NCI-H524 (cell line): ENCODE measurements at regions not wholly inside any gene's neighbourhood (a gene's known extent, or its start where the extent isn't known, plus 50 kb on each side); places are given as distances from the start of the nearest gene placed in this dataset.

Experiments used
- DNase-seq, 2 experiments: peaks; one replicate each; lab custom pipeline; 2025; lab: John Stamatoyannopoulos, UW

DNA sequence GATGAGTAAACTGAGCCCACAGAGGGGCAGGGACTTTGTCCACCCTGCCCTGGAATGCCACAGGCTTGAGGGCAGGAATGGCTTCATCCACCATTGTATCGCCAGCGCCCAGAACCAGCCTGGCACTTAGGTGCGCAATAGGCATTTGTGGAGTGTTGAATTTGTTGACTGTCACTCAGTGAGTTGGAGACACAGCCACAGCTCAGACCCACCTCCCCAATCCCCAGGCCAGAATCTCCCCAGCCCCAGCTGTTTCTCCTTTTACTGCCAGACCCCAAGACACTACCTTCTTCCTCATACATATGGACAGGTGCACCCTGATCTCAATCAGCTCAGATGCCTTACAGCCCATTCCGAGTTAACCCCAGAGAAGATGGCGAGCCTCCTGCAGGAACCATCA, 674.5 kb downstream of the MATN1 start:
- no peak for DNase-seq

DNA sequence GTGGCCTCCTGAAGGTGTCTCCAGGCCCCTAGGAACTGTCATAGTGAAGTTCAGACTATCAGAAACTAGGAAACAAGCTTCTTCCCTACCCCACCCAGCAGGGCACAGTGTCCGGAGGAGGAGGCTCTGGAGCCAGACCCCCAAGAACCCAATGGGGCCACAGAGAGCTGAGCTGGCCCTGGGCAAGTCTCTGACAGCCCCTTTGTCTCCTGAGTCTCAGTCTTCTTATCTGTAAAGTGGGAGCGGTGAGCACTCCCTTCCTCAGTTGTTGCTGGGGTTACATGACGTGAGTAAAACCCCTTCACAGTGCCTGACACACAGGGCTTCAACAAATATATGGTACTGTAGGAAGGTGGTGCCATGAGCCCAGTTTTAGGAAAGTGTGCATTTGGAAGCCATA, 675.8 kb downstream of the MATN1 start:
- no peak for DNase-seq

DNA sequence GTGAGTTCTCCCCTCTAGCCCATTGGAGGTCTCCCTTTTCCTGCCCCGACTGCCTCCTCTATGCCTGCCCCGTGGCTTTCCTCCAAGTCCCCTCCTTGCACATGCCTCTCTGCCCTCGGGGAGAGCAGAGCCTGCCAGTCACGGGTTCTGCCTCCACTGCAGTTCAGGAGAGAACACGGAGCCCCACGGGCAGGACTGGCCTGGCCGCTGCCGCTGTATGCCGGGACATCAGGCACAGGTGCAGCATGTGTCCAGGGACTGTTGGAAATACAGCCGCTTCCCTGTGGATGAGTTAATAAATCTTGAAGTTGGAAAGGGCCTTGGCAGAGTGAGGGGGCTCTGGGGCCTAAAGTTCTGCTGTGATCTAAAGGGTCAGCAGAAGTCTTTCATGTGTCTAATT, 676.6 kb downstream of the MATN1 start:
- DNase-seq = no peak

DNA sequence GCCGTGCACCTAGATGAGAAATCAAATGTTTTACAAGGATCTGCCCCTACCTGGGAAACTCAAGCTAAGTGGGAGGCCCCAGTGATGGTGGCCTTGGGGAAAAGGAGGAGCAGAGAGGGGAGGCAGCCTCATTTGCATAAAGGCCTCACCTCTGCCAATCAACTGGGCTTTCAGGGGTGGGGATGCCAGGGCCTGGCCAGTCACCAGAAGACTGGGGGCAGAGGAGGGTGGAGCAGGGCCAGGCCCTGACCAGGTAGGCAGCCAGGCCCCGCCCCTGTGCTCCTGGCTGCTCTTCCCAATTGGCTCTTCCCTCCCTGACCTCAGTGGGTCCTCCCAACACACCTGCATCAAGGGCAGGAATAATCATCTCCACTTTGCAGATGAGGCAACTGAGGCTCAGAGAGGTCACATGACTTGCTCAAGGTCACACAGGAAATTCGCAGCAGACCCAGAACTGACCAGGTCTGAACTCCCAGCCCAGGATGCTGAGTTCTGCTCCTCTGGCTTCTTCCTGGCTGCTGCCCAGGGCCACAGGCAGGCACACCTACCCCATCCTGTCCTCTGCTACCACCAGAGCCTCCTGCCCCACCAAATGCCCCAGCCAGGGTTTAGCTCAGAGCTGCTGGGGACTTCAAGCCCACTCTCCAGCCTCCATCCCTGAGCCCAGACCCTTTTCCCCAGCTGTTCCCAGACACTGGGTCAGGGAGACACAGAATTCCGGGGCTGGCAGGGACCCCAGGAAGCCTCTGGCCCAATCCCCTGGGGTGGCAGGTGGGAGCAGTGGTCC, 677.9 kb downstream of the MATN1 start:
- DNase-seq = no peak

DNA sequence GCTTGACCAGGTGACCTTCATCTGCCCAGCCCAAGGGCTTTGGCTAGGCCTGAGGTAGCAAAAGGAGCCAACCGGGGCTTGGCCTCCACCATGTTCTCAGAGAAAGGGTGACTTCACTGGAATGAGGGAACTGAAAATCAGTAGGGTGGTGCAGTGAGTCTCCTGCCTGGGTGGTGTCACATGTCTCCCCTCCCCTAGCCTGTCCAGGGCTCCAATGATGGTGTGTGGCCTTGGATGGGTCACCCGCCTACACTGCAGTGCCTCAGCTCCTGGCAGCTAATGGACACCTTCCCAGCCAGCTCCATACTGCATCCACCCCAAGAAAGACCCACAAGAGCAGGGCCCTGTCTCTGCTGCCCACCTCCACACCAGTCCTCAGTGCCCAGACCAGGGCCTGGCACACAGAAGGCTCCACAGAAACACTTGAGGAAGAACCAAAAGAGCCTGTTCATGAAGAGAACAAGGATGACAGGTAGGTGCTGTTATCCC, 678.7 kb downstream of the MATN1 start:
- DNase-seq = no peak

DNA sequence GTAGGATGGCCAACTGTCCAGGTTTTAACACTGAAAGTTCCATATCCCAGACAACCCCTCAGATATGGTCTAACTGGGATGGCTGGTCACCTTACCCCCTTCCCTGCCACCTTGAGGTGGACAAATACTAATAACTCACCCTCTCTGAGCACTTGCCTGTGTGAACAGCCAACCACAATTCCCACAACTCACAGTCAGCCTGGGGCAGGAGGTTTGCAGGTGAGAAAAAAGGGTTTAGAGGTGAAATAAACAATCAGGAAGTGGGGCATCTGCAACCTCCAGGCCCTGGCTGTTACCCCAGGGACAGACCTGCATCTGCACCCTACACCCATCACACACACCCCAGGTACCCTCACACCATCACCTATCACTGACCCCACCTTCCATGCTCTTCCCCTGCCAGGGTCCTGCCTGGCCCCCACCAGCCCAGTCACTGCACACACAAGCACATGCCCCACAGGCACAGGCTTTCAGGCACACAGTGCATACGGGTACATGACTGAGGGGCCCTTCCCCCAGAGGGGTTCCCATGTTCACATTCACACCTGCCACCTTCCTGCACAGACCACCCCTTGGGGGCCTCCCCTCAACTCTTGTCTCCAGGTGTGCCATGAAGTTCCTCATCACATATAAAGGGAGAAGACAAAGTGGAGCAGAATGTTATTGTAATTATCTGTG, 679.5 kb downstream of the MATN1 start:
- no peak for DNase-seq

DNA sequence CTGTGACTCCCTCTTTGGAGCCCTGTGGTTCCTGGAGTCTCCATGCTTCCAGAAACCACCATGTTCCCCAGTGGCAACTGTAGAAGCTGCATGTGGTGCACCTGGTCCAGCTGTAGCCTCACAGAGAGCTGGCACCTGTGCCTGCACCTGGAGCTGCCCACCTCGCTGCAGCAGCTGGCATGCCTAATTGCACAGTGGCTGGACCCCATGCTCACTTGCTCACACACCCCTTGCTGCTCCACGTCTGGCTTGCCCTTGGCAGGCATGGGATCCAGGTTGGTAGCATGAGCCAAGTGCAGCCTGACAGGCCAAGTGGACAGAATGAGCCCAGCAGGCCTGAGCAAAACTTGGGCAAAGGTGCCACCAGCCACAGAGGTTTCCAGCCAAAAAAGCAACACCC, 680.1 kb downstream of the MATN1 start:
- no peak for DNase-seq

DNA sequence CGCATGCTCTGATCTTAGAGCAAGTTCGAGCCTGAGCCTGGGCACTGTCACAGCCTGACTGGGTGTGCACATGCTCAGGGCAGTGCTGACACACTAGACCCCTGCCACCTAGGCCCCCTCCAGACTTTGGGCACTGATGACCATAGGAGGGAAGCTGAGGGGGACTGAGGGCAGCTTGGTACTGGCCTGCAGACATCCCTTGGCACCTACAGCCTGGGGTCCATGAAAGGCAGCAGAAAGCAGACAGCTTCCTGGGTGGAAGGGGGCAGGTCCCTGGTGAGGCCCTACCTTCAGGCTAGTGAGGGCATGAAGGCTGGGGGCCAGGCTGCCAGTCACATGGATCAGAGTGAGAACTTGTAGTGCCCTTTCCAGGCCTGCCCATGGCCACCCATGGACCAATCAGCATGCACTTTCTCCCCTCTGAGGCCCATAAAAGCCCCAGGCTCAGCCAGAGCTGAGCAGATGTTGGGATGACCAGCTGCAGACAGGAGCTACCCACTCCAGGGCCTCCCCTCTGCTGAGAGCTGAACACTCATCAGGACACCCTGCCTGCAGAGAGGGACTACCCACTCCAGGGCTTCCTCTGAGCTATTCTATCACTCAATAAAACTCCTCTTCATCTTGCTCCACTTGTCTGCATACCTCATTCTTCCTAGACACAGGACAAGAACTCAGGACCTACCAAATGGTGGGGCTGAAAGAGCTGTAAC, 680.8 kb downstream of the MATN1 start:
- DNase-seq = no peak

DNA sequence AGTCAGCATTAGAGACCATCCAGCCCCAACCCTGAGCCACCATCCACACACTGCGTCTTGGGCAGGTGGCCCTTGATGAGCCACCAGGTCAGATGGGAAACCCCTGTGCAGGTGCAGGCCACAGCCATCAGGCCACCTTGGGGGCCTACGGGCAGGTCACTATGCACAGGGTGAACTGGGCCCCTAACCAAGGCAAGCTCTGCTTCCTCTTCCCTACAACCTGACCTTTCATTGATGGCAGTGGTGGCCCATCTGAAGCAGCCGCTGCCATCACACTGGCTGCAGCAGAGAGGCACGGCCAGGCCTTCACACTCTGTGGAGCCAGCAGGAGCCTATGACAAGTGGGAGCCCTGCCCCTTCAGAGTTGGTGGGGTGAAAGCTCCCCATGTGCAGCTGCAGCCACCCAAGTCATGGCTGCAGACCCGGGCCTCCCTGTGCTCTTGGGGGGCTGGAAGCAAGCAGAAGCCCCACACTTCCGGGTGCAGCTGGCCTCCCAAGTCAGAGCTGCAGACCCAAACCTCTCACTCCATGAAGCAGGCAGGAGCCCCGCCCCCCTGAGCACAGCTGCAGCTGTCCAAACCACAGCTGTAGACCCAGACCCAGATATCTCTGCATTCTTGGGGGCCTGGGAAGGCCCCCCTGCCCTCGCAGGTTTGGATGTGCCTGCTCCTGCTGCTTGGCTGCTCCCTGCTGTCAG, 681.5 kb downstream of the MATN1 start:
- DNase-seq = no peak

DNA sequence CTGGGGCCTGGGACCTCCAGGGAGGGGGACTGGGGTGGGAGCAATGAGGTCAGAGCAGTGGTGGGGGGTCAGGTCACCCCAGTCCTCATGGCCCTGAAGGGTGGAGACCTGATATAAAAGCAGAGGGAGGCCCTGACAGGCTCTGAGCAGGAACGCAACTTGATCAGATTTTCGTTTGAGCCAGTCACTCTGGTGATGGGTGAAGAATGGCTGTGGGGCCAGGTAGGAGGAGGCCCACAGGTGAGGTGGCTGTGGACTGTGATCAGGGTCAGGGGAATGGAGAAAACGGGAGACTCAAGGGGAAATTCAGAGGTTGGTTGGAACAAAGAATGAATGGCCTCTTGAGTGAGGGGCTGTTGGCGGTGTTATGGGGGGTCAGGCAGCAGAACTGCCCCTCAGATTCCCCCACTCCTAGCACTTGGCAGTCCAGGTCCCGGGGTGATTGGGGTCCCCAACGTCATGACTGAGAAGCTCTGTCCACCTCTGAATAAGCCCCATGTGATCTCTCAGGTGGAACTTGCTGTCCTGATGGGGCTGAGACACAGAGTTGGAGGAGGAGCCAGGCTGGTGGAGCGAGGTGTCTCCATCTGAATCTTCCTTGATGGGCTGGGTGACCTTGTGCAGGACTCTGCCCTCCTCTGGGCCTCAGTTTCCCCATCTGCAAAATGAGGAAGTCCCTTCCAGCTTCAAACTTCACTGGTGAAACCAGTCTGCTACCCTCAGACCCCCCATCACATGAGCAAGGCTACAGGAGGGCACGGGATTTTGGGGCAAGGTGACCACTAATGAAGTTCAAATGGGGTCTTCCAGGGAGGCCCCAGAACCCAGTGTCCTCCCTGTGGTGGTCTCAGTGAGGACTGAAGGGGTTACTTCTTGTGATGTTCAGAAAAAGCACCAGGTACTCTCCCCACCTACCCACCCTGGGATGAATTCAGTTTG, 683.0 kb downstream of the MATN1 start:
- no peak for DNase-seq

DNA sequence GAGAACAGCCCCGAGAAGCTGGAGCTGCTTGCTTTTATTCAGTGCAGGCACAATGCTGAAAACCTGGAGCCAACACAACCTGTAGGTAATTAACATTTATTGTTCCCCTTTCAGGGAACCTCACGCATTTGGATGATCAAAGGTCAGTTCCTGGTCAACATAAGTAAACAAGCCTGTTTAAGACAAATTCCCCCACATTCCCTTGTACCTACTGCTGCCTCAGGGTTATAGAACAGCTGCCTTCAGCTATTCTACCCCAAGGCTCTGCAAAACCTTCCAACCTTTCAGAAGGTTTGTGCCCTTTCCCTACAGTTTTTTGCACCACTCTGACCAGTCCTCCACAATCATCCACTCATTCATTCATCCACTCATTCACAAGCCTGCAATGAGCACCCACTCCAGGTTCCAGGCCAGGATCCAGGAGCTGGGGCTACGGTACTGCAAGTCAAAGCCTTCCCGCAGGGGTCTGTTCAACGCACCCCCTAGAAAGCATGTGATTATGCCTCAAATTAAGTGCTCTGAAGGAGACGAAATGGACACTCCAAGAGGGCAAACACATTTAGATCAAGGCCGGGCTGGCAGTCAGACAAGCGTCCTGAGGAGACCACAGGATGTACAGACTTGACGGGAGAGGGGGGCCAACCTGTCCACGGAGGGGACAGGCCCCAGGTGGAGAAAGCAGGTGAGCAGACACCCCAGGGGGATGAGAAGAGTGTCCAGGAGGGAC, 683.9 kb downstream of the MATN1 start:
- no peak for DNase-seq

DNA sequence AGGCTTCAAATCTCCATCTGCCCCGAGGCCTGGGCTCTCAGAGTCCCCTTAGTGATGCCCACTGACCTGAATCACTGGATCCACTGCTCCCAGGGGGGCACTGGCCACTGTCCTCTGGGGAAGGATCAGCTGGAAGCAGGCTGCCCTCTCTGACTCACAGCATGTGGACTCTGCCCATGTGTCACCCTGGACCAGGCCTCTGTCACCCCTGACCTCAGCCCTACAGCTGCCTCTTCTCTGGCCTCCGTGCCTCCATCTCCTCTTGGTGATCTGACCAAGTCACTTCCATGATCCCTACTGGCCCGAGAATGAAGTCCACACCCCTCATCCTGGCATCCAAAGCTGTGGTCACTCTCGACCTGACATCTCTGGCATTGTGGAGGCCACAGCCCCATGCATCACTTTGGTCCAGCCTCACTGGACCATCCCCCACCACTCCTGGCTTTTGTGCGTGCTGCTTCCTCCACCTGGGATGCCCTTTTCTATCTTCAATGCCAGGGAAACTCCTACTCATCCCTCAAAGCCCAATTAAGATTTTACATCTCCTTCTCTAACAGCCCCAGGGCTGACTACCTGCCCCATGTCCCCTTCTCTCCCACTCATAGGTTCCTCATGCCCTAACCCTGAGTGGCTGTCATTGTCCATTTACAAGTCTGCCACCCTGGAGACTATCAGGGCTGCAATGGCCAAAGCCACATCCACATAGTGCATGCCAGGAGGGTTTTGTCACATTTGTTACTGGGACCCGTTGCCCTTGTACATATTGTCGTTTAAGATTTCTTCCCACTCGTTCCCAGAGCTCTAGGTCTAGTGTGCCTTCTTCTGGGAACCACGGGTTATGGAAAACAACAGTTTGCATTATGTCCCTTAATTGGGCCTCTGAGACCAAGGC, 685.0 kb downstream of the MATN1 start:
- DNase-seq = no peak

DNA sequence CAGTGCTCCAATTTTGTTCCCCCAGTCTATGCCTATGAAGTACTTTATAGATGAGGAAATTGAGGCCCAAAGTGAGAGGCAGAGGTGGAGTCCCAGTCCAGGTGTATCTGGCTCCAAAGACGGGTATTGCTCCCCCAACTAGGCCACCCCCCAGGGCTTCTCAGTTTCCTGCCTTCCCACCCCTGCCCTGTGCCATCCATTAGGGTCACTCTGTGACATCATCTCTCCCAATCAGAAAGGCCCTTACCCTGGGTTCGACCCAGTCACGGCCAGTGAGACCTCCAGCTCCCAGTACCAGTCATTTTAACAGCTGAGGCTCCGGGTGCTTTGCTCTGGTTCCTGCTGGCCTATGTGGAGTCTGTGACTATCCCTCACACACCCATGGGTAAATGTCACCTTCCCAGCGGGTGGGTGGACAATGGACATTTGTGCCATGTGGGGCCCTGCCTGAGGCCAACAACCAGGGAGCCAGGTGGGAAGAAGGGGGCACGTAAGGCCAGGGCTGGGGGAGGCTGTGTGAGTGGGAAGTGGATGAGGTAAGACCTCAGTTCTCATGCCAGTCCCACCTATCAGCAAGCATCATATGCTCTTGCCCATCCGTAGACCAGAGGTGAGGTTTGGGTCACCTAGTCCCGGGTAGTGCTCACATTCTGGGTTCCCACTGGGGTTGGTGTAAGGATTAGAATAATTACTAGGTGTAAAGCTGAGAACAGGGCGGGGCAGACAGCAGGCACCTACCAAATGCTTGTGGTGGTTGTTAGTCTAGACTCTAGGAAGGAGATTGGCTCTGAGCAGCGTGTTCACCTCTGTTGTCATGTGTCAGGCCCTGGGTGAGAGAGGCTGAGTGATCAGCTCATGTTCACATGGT, 685.9 kb downstream of the MATN1 start:
- no peak for DNase-seq

DNA sequence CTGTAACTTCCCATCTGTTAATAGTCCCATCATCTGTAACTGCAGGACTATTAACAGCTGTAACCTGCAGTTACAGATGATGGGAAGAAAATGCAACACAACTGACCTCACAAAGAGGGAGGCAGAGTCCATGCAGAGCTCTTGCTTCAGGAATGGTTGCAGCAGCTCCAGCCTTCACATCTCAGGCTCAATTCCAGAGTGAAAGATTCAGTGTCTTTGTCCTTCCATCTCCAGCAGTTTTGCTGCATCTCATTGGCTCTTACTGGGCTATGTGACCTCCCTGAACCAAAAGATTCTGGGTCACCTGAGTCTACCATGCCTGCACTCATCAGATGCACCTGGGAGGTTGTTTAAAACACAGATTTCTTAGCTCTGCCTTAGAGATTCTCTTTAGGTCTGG, 686.7 kb downstream of the MATN1 start:
- DNase-seq = peak; percentile 5 to 51

DNA sequence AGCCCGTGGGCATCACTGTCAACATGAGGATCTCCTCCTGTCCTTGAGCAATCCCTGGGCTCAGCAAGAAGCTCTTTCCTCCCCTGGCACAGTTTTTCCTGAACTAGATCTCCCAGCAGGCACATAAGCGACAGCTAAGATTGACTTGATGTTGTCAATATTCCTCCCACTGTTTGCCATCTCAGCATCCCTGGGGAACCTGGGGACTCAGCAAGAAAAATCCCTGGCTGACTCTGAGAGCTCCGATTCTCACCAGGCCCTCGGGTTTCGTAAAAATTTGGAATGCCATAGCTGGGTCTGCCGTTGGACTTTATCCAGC, 687.2 kb downstream of the MATN1 start:
- DNase-seq = no peak

DNA sequence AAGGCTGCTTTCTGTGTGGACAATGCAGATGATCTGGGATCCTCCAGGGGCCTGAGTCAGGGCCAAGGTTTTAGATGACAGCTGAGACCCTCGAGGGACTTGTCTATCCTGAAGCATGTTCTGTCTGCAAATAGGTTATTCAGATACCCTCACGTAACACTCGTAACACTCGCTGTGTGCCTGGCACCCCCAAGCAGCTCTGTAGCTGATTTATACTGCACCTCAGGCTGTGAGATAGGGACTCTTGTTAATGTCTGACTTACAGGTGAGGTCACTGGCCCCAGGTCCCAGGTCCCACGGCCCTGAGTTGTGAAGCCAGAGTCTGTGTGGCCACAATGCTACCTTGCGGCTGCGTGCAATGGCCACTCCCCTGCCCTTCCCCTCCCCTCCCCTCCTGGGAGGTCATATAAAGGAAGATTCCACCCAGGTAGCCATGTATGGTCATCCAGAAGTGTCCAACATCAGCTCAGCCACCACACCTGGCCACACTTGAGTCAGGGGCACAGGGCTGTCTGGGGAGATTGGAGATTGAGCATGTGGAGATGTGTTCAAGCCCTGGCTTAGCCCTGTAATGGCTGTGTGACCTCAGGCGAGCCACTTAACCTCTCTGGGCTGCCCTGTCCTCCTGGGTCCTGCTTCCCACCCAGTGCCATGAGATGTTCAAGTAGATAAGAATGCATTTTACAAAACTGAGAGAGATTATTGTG, 687.7 kb downstream of the MATN1 start:
- DNase-seq = no peak

DNA sequence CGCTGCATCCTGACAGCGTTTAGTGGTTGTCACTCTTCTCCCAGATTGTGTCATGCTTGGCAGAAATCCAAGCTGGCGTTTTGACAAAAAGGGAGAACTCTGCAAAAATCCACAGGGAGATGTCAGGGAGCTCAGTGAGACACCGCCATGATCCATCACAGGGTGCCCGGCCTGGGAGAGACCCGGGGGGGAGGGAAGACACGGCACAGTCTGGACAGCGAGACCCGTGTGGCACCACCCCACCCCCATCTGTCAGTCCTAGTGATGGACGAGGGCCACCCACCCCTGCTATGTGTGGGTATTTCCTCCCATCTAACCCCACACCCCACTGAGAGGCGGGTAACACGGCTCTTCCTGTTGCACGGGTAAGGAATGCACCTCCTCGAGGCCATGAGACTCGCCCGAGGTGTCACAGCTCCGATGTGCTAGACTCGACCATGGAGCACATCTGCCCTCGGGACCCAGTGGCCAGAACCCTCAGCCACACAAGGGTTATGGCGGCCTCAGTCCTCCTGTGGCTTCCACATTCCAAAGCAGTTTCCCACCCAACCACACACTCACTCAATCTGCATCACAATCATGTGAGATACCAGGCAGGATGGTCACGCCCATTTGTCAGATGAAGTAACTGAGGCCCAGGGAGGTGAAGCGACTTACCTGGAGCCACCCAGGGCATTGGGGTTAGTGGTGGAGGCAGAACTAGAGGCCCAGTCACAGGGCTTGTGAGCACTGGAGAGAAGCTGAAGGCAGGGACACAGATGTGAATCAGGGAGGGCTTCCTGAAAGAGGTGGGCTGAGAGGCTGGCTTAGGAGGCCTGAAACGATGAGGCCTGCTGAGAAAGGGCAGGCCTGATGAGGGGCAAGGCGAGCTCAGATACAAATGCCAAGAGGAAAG, 688.5 kb downstream of the MATN1 start:
- peak in 1 of 2 experiments; percentile 7 for DNase-seq
